ENCODE measurements at regions not wholly inside any gene's neighbourhood (a gene's known extent, or its start where the extent isn't known, plus 50 kb on each side); places are given as distances from the start of the nearest gene placed in this dataset.

DNA sequence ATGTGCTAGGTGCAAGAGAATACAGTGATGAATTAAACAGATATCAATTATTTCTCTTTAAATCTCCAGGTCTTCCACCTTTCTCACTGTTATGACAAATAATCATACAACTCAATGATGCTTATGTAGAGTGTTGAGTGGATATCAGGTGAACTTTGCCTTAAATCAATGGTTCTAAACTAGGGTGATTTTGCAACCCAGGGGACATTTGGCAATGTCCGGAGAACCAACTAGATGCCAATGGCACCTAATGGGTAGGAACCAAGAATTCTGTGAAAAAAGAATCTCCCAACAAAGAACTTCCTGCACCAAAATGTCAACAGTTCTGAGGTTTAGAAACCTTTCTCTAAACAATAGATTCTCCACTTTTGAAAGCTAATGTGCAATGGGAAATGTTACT is 52.0 kb upstream of the GDNF start:
- Mint-ChIP-seq H3K4me1 (peaks cover 3% of the 10 kb centered on the region; the same call in 1 of the 3 replicates), H3K27me3 (ENCODE audit: insufficient read depth, low read depth, poor library complexity) (peaks cover 4% of the 10 kb centered on the region), H3K4me3 (no peak overlapping the region), H3K9me3 (no peaks in the 10 kb centered on the region), H3K27ac (no peak overlapping the region), H3K36me3 (ENCODE audit: low read depth) (no peaks in the 10 kb centered on the region)
- Histone ChIP-seq H3K9me2 (ENCODE audit: insufficient read depth) (no peaks in the 10 kb centered on the region), H3F3A (replicated peaks; ENCODE audit: low read depth) (no peaks in the 10 kb centered on the region), H3K4me3 (no peak overlapping the region), H3K4me1 (ENCODE audit: insufficient read depth) (no peaks in the 10 kb centered on the region), H3K36me3 (ENCODE audit: insufficient read depth) (no peaks in the 10 kb centered on the region), H3K79me2 (replicated peaks; ENCODE audit: insufficient read depth) (no peaks in the 10 kb centered on the region), H3K27me3 (ENCODE audit: insufficient read depth) (no peaks in the 10 kb centered on the region), H3K27ac (ENCODE audit: low read depth) (no peak overlapping the region), H3K4me2 (no peak overlapping the region), H2AFZ (no peak overlapping the region), H4K20me1 (replicated peaks; ENCODE audit: insufficient read depth) (no peaks in the 10 kb centered on the region)
- ATAC-seq (no peak), DNase-seq (ENCODE audit: low spot score) (no peak)
- TF ChIP-seq, protein P1, sequence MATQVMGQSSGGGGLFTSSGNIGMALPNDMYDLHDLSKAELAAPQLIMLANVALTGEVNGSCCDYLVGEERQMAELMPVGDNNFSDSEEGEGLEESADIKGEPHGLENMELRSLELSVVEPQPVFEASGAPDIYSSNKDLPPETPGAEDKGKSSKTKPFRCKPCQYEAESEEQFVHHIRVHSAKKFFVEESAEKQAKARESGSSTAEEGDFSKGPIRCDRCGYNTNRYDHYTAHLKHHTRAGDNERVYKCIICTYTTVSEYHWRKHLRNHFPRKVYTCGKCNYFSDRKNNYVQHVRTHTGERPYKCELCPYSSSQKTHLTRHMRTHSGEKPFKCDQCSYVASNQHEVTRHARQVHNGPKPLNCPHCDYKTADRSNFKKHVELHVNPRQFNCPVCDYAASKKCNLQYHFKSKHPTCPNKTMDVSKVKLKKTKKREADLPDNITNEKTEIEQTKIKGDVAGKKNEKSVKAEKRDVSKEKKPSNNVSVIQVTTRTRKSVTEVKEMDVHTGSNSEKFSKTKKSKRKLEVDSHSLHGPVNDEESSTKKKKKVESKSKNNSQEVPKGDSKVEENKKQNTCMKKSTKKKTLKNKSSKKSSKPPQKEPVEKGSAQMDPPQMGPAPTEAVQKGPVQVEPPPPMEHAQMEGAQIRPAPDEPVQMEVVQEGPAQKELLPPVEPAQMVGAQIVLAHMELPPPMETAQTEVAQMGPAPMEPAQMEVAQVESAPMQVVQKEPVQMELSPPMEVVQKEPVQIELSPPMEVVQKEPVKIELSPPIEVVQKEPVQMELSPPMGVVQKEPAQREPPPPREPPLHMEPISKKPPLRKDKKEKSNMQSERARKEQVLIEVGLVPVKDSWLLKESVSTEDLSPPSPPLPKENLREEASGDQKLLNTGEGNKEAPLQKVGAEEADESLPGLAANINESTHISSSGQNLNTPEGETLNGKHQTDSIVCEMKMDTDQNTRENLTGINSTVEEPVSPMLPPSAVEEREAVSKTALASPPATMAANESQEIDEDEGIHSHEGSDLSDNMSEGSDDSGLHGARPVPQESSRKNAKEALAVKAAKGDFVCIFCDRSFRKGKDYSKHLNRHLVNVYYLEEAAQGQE (IDR thresholded peaks at IDR 0.05; ENCODE audit: unreplicated experiment) = no peak
- TF ChIP-seq CREB1 (CRISPR knock-in tag; IDR thresholded peaks at IDR 0.05; ENCODE audit: low read depth) (no peak), STAT1 (IDR thresholded peaks at IDR 0.05; ENCODE audit: unreplicated experiment) (no peak), EZH2 (IDR thresholded peaks at IDR 0.05; ENCODE audit: low read depth, unreplicated experiment) (no peak), ZNF114 (CRISPR knock-in tag; IDR thresholded peaks at IDR 0.05) (no peak), ZNF331 (CRISPR knock-in tag; IDR thresholded peaks at IDR 0.05; ENCODE audit: low read depth) (no peak), EZH2phosphoT487 (IDR thresholded peaks at IDR 0.05; ENCODE audit: unreplicated experiment) (no peak)
- TF ChIP-seq, protein P2, sequence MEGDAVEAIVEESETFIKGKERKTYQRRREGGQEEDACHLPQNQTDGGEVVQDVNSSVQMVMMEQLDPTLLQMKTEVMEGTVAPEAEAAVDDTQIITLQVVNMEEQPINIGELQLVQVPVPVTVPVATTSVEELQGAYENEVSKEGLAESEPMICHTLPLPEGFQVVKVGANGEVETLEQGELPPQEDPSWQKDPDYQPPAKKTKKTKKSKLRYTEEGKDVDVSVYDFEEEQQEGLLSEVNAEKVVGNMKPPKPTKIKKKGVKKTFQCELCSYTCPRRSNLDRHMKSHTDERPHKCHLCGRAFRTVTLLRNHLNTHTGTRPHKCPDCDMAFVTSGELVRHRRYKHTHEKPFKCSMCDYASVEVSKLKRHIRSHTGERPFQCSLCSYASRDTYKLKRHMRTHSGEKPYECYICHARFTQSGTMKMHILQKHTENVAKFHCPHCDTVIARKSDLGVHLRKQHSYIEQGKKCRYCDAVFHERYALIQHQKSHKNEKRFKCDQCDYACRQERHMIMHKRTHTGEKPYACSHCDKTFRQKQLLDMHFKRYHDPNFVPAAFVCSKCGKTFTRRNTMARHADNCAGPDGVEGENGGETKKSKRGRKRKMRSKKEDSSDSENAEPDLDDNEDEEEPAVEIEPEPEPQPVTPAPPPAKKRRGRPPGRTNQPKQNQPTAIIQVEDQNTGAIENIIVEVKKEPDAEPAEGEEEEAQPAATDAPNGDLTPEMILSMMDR (conservative IDR thresholded peaks at IDR 0.05; ENCODE audit: low read depth in 2 of 2) = no peak
- TF ChIP-seq, protein P3, sequence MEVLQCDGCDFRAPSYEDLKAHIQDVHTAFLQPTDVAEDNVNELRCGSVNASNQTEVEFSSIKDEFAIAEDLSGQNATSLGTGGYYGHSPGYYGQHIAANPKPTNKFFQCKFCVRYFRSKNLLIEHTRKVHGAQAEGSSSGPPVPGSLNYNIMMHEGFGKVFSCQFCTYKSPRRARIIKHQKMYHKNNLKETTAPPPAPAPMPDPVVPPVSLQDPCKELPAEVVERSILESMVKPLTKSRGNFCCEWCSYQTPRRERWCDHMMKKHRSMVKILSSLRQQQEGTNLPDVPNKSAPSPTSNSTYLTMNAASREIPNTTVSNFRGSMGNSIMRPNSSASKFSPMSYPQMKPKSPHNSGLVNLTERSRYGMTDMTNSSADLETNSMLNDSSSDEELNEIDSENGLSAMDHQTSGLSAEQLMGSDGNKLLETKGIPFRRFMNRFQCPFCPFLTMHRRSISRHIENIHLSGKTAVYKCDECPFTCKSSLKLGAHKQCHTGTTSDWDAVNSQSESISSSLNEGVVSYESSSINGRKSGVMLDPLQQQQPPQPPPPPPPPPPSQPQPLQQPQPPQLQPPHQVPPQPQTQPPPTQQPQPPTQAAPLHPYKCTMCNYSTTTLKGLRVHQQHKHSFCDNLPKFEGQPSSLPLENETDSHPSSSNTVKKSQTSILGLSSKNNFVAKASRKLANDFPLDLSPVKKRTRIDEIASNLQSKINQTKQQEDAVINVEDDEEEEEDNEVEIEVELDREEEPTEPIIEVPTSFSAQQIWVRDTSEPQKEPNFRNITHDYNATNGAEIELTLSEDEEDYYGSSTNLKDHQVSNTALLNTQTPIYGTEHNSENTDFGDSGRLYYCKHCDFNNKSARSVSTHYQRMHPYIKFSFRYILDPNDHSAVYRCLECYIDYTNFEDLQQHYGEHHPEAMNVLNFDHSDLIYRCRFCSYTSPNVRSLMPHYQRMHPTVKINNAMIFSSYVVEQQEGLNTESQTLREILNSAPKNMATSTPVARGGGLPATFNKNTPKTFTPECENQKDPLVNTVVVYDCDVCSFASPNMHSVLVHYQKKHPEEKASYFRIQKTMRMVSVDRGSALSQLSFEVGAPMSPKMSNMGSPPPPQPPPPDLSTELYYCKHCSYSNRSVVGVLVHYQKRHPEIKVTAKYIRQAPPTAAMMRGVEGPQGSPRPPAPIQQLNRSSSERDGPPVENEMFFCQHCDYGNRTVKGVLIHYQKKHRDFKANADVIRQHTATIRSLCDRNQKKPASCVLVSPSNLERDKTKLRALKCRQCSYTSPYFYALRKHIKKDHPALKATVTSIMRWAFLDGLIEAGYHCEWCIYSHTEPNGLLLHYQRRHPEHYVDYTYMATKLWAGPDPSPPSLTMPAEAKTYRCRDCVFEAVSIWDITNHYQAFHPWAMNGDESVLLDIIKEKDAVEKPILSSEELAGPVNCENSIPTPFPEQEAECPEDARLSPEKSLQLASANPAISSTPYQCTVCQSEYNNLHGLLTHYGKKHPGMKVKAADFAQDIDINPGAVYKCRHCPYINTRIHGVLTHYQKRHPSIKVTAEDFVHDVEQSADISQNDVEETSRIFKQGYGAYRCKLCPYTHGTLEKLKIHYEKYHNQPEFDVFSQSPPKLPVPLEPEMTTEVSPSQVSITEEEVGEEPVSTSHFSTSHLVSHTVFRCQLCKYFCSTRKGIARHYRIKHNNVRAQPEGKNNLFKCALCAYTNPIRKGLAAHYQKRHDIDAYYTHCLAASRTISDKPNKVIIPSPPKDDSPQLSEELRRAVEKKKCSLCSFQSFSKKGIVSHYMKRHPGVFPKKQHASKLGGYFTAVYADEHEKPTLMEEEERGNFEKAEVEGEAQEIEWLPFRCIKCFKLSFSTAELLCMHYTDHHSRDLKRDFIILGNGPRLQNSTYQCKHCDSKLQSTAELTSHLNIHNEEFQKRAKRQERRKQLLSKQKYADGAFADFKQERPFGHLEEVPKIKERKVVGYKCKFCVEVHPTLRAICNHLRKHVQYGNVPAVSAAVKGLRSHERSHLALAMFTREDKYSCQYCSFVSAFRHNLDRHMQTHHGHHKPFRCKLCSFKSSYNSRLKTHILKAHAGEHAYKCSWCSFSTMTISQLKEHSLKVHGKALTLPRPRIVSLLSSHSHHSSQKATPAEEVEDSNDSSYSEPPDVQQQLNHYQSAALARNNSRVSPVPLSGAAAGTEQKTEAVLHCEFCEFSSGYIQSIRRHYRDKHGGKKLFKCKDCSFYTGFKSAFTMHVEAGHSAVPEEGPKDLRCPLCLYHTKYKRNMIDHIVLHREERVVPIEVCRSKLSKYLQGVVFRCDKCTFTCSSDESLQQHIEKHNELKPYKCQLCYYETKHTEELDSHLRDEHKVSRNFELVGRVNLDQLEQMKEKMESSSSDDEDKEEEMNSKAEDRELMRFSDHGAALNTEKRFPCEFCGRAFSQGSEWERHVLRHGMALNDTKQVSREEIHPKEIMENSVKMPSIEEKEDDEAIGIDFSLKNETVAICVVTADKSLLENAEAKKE (CRISPR knock-in tag; IDR thresholded peaks at IDR 0.05) = no peak
- TF ChIP-seq, protein P4, sequence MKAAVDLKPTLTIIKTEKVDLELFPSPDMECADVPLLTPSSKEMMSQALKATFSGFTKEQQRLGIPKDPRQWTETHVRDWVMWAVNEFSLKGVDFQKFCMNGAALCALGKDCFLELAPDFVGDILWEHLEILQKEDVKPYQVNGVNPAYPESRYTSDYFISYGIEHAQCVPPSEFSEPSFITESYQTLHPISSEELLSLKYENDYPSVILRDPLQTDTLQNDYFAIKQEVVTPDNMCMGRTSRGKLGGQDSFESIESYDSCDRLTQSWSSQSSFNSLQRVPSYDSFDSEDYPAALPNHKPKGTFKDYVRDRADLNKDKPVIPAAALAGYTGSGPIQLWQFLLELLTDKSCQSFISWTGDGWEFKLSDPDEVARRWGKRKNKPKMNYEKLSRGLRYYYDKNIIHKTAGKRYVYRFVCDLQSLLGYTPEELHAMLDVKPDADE (IDR thresholded peaks at IDR 0.05) = no peak
